IPS-15b (cell line): ENCODE measurements at regions not wholly inside any gene's neighbourhood (a gene's known extent, or its start where the extent isn't known, plus 50 kb on each side); places are given as distances from the start of the nearest gene placed in this dataset.
"Not testable (repeated sequence)": the region's sequence is repeated elsewhere in the genome, so short reads cannot be mapped to it uniquely, and the experiment has no call there.

Experiments
- H3K27me3 ChIP-seq: one replicate; pipeline ENCODE4 v1.6.1; 2013; ENCODE audit warnings: low read length; ENCODE audit not compliant: control insufficient read depth, insufficient read depth
- H3K36me3 ChIP-seq: one replicate; pipeline ENCODE4 v1.6.1; 2013; ENCODE audit warnings: low read length; ENCODE audit not compliant: control insufficient read depth, insufficient read depth
- H3K4me1 ChIP-seq: one replicate; pipeline ENCODE4 v1.6.1; 2013; ENCODE audit warnings: mild to moderate bottlenecking, low read length; ENCODE audit not compliant: control insufficient read depth, insufficient read depth
- H3K4me3 ChIP-seq: one replicate; pipeline ENCODE4 v1.5.1; 2013; ENCODE audit warnings: low read depth, low read length
- H3K9ac ChIP-seq: one replicate; pipeline ENCODE4 v1.6.1; 2013; ENCODE audit warnings: low read depth, mild to moderate bottlenecking, low read length
- H3K9me3 ChIP-seq: one replicate; pipeline ENCODE4 v1.6.1; 2013; ENCODE audit warnings: mild to moderate bottlenecking, low read length; ENCODE audit not compliant: control insufficient read depth, insufficient read depth

GRCh38 chr18:30674596-30674995 is 367.9 kb downstream of the DSC3 start:
- Histone ChIP-seq H3K36me3 (no peaks in the 10 kb centered on the region), H3K9ac (no peak overlapping the region), H3K27me3 (no peaks in the 10 kb centered on the region), H3K4me3 (no peak overlapping the region), H3K9me3 (no peaks in the 10 kb centered on the region), H3K4me1 (no peaks in the 10 kb centered on the region)

- not testable (repeated sequence) for H3K4me3 ChIP-seq, H3K9me3 ChIP-seq, H3K27me3 ChIP-seq, H3K4me1 ChIP-seq, H3K9ac ChIP-seq, H3K36me3 ChIP-seq
Measured at GRCh38 chr18:30672439-30672838, 370.1 kb downstream of the DSC3 start.

GRCh38 chr18:30658306-30658705 is 384.2 kb downstream of the DSC3 start:
- Histone ChIP-seq H3K4me1 (no peaks in the 10 kb centered on the region), H3K27me3 (no peaks in the 10 kb centered on the region), H3K9ac (no peak overlapping the region), H3K4me3 (no peak overlapping the region), H3K9me3 (no peaks in the 10 kb centered on the region), H3K36me3 (no peaks in the 10 kb centered on the region)

GRCh38 chr18:30652387-30652786 is 390.2 kb downstream of the DSC3 start:
- Histone ChIP-seq H3K4me3 (no peak overlapping the region), H3K36me3 (no peaks in the 10 kb centered on the region), H3K9ac (no peak overlapping the region), H3K4me1 (no peaks in the 10 kb centered on the region), H3K27me3 (no peaks in the 10 kb centered on the region), H3K9me3 (no peaks in the 10 kb centered on the region)

GRCh38 chr18:30650499-30650898 is 392.0 kb downstream of the DSC3 start:
- no peak overlapping the region for H3K4me3 ChIP-seq

GRCh38 chr18:30644158-30644557 is 398.4 kb downstream of the DSC3 start:
- no peak overlapping the region for H3K9ac ChIP-seq
- no peak overlapping the region for H3K4me3 ChIP-seq
- no peaks in the 10 kb centered on the region for H3K36me3 ChIP-seq
- no peaks in the 10 kb centered on the region for H3K27me3 ChIP-seq
- H3K4me1 ChIP-seq = no peaks in the 10 kb centered on the region
- H3K9me3 ChIP-seq = no peaks in the 10 kb centered on the region

More at GRCh38 chr18:30650499-30650898, 392.0 kb downstream of the DSC3 start:
- no peak overlapping the region for H3K9ac ChIP-seq
- no peaks in the 10 kb centered on the region for H3K9me3 ChIP-seq
- H3K4me1 ChIP-seq = no peaks in the 10 kb centered on the region
- H3K27me3 ChIP-seq = no peaks in the 10 kb centered on the region
- no peaks in the 10 kb centered on the region for H3K36me3 ChIP-seq

- Histone ChIP-seq H3K9me3 (no peaks in the 10 kb centered on the region), H3K27me3 (no peaks in the 10 kb centered on the region), H3K36me3 (no peaks in the 10 kb centered on the region), H3K9ac (no peak overlapping the region), H3K4me3 (no peak overlapping the region), H3K4me1 (no peaks in the 10 kb centered on the region)
Measured at GRCh38 chr18:30639361-30639760, 403.2 kb downstream of the DSC3 start.

GRCh38 chr18:30634249-30634648 is 408.3 kb downstream of the DSC3 start:
- no peaks in the 10 kb centered on the region for H3K9me3 ChIP-seq
- peaks cover 12% of the 10 kb centered on the region for H3K4me1 ChIP-seq
- H3K4me3 ChIP-seq = no peak overlapping the region
- no peaks in the 10 kb centered on the region for H3K36me3 ChIP-seq
- peaks cover 3% of the 10 kb centered on the region for H3K27me3 ChIP-seq
- no peak overlapping the region for H3K9ac ChIP-seq

GRCh38 chr18:30632071-30632698 is 410.4 kb downstream of the DSC3 start:
- no peak overlapping the region for H3K9ac ChIP-seq
- H3K4me1 ChIP-seq = peaks cover 12% of the 10 kb centered on the region
- H3K9me3 ChIP-seq = peaks cover 3% of the 10 kb centered on the region
- no peak overlapping the region for H3K4me3 ChIP-seq
- H3K36me3 ChIP-seq = no peaks in the 10 kb centered on the region
- peaks cover 3% of the 10 kb centered on the region for H3K27me3 ChIP-seq

GRCh38 chr18:30625961-30626360 is 416.6 kb downstream of the DSC3 start:
- Histone ChIP-seq H3K4me1 (peaks cover 25% of the 10 kb centered on the region), H3K9me3 (peaks cover 3% of the 10 kb centered on the region)

GRCh38 chr18:30623401-30624065 is 419.0 kb downstream of the DSC3 start:
- peaks cover 25% of the 10 kb centered on the region for H3K4me1 ChIP-seq
- no peak overlapping the region for H3K9ac ChIP-seq
- H3K4me3 ChIP-seq = no peak overlapping the region
- H3K36me3 ChIP-seq = no peaks in the 10 kb centered on the region
- peaks cover 21% of the 10 kb centered on the region for H3K27me3 ChIP-seq
- no peaks in the 10 kb centered on the region for H3K9me3 ChIP-seq

More at GRCh38 chr18:30625961-30626360, 416.6 kb downstream of the DSC3 start:
- H3K9ac ChIP-seq = no peak overlapping the region
- H3K27me3 ChIP-seq = peaks cover 20% of the 10 kb centered on the region
- H3K4me3 ChIP-seq = no peak overlapping the region
- H3K36me3 ChIP-seq = no peaks in the 10 kb centered on the region

GRCh38 chr18:30622635-30623034 is 419.9 kb downstream of the DSC3 start:
- Histone ChIP-seq H3K9me3 (no peaks in the 10 kb centered on the region), H3K9ac (no peak overlapping the region), H3K36me3 (no peaks in the 10 kb centered on the region), H3K4me3 (no peak overlapping the region), H3K4me1 (peaks cover 25% of the 10 kb centered on the region), H3K27me3 (peaks cover 21% of the 10 kb centered on the region)
